ENCODE measurements at regions not wholly inside any gene's neighbourhood (a gene's known extent, or its start where the extent isn't known, plus 50 kb on each side); places are given as distances from the start of the nearest gene placed in this dataset.

GRCh38 chr2:100766256-100766655 is 53.7 kb upstream of the NPAS2 start:
- WGBS, 2 donors, result 84 to 90% methylated on average over 6 of the region's 6 CpGs
- no peaks in the 10 kb centered on the region for H3K27me3 ChIP-seq
- H3K27ac ChIP-seq, result no peak overlapping the region
- H3K4me1 ChIP-seq, result no peaks in the 10 kb centered on the region
- ATAC-seq (no peak), DNase-seq (no peak), FAIRE-seq (no peak)
- no peak for TF ChIP-seq CTCF (IDR thresholded peaks at IDR 0.05)
- H3K9me3 ChIP-seq, result no peaks in the 10 kb centered on the region
- intact Hi-C loops (cut with DNase I), result no loop called here
- no peak overlapping the region for H3K4me3 ChIP-seq
- H3K36me3 ChIP-seq, result no peaks in the 10 kb centered on the region

- FAIRE-seq (no peak), ATAC-seq (no peak), DNase-seq (no peak)
- no peaks in the 10 kb centered on the region for H3K27me3 ChIP-seq
- no peaks in the 10 kb centered on the region for H3K36me3 ChIP-seq
- intact Hi-C loops (cut with DNase I), result no loop called here
- no peak overlapping the region for H3K4me3 ChIP-seq
- no peak for TF ChIP-seq CTCF (IDR thresholded peaks at IDR 0.05)
- no peaks in the 10 kb centered on the region for H3K9me3 ChIP-seq
- WGBS, 2 donors, result 48 to 60% methylated on average over 3 of the region's 3 CpGs
- no peak overlapping the region for H3K27ac ChIP-seq
- no peaks in the 10 kb centered on the region for H3K4me1 ChIP-seq
These were observed 53.1 kb upstream of the NPAS2 start for GRCh38 chr2:100766806-100767205.

- no peaks in the 10 kb centered on the region for H3K27me3 ChIP-seq
- no peaks in the 10 kb centered on the region for H3K9me3 ChIP-seq
- H3K27ac ChIP-seq, result no peak overlapping the region
- ATAC-seq (peak in 2 of 4 donors; percentile 26 to 67), FAIRE-seq (no peak), DNase-seq (no peak)
- H3K4me1 ChIP-seq, result no peaks in the 10 kb centered on the region
- no peak overlapping the region for H3K4me3 ChIP-seq
- intact Hi-C loops (cut with DNase I), result no loop called here
- 4 to 8% methylated on average over 1 of the region's 1 CpG for WGBS, 2 donors
- H3K36me3 ChIP-seq, result no peaks in the 10 kb centered on the region
- no peak for TF ChIP-seq CTCF (IDR thresholded peaks at IDR 0.05)
These were observed 52.7 kb upstream of the NPAS2 start for GRCh38 chr2:100767224-100767653.

GRCh38 chr2:100767810-100768806 is 51.8 kb upstream of the NPAS2 start:
- 81 to 85% methylated on average over 7 of the region's 7 CpGs for WGBS, 2 donors
- no peak for TF ChIP-seq CTCF (IDR thresholded peaks at IDR 0.05)
- no peak overlapping the region for H3K4me3 ChIP-seq
- FAIRE-seq (no peak), ATAC-seq (no peak), DNase-seq (no peak)
- no peak overlapping the region for H3K27ac ChIP-seq
- no peaks in the 10 kb centered on the region for H3K27me3 ChIP-seq
- intact Hi-C loops (cut with DNase I), result no loop called here
- no peaks in the 10 kb centered on the region for H3K9me3 ChIP-seq
- no peaks in the 10 kb centered on the region for H3K4me1 ChIP-seq
- H3K36me3 ChIP-seq, result no peaks in the 10 kb centered on the region
